ENCODE measurements at regions not wholly inside any gene's neighbourhood (a gene's known extent, or its start where the extent isn't known, plus 50 kb on each side); places are given as distances from the start of the nearest gene placed in this dataset.

- ATAC-seq (ENCODE audit: insufficient number of reproducible peaks, low FRiP score, low read depth): no peak
- Histone ChIP-seq H3K4me1 (ENCODE audit: control insufficient read depth in 1 of 2, low read depth in 2 of 2) (no peaks in the 10 kb centered on the region), H3K27me3 (replicated peaks; ENCODE audit: insufficient read depth) (no peaks in the 10 kb centered on the region), H3K9me3 (no peaks in the 10 kb centered on the region), H3K27ac (no peak overlapping the region), H3K4me3 (no peak overlapping the region), H3K36me3 (no peaks in the 10 kb centered on the region)
- no peak for DNase-seq (ENCODE audit: low spot score)
- no peak for TF ChIP-seq CTCF (IDR thresholded peaks at IDR 0.05)
Observed at GRCh38 chr6:11911538-11911937, 100.6 kb upstream of the HIVEP1 start.

GRCh38 chr6:11909696-11910132, 102.4 kb upstream of the HIVEP1 start:
- Histone ChIP-seq H3K27me3 (replicated peaks; ENCODE audit: insufficient read depth) (no peaks in the 10 kb centered on the region), H3K27ac (no peak overlapping the region)
- ATAC-seq (ENCODE audit: insufficient number of reproducible peaks, low FRiP score, low read depth): no peak

GRCh38 chr6:11908436-11909105, 103.5 kb upstream of the HIVEP1 start:
- H3K36me3 ChIP-seq: no peaks in the 10 kb centered on the region
- H3K9me3 ChIP-seq: no peaks in the 10 kb centered on the region
- no peaks in the 10 kb centered on the region for H3K27me3 ChIP-seq (replicated peaks; ENCODE audit: insufficient read depth)
- no peaks in the 10 kb centered on the region for H3K4me1 ChIP-seq (ENCODE audit: control insufficient read depth in 1 of 2, low read depth in 2 of 2)
- no peak for TF ChIP-seq CTCF (IDR thresholded peaks at IDR 0.05)
- H3K4me3 ChIP-seq: no peak overlapping the region
- no peak overlapping the region for H3K27ac ChIP-seq
- no peak for ATAC-seq (ENCODE audit: insufficient number of reproducible peaks, low FRiP score, low read depth)
- no peak for DNase-seq (ENCODE audit: low spot score)

More at GRCh38 chr6:11909696-11910132, 102.4 kb upstream of the HIVEP1 start:
- no peak for DNase-seq (ENCODE audit: low spot score)
- no peaks in the 10 kb centered on the region for H3K36me3 ChIP-seq
- no peak overlapping the region for H3K4me3 ChIP-seq
- no peaks in the 10 kb centered on the region for H3K9me3 ChIP-seq
- no peak for TF ChIP-seq CTCF (IDR thresholded peaks at IDR 0.05)
- no peaks in the 10 kb centered on the region for H3K4me1 ChIP-seq (ENCODE audit: control insufficient read depth in 1 of 2, low read depth in 2 of 2)

- no peak for TF ChIP-seq CTCF (IDR thresholded peaks at IDR 0.05)
- H3K36me3 ChIP-seq: no peaks in the 10 kb centered on the region
- no peak overlapping the region for H3K4me3 ChIP-seq
- DNase-seq (ENCODE audit: low spot score) (no peak), ATAC-seq (ENCODE audit: insufficient number of reproducible peaks, low FRiP score, low read depth) (no peak)
- no peaks in the 10 kb centered on the region for H3K4me1 ChIP-seq (ENCODE audit: control insufficient read depth in 1 of 2, low read depth in 2 of 2)
- H3K27ac ChIP-seq: no peak overlapping the region
- H3K27me3 ChIP-seq (replicated peaks; ENCODE audit: insufficient read depth): no peaks in the 10 kb centered on the region
- no peaks in the 10 kb centered on the region for H3K9me3 ChIP-seq
Observed at GRCh38 chr6:11903645-11904044, 108.5 kb upstream of the HIVEP1 start.

GRCh38 chr6:11902527-11902926, 109.6 kb upstream of the HIVEP1 start:
- H3K4me3 ChIP-seq: no peak overlapping the region
- no peaks in the 10 kb centered on the region for H3K36me3 ChIP-seq
- no peak for TF ChIP-seq CTCF (IDR thresholded peaks at IDR 0.05)
- H3K9me3 ChIP-seq: no peaks in the 10 kb centered on the region
- H3K27me3 ChIP-seq (replicated peaks; ENCODE audit: insufficient read depth): no peaks in the 10 kb centered on the region
- DNase-seq (ENCODE audit: low spot score) (no peak), ATAC-seq (ENCODE audit: insufficient number of reproducible peaks, low FRiP score, low read depth) (no peak)
- no peak overlapping the region for H3K27ac ChIP-seq
- no peaks in the 10 kb centered on the region for H3K4me1 ChIP-seq (ENCODE audit: control insufficient read depth in 1 of 2, low read depth in 2 of 2)
